GM12891 (cell line): ENCODE measurements at regions not wholly inside any gene's neighbourhood (a gene's known extent, or its start where the extent isn't known, plus 50 kb on each side); places are given as distances from the start of the nearest gene placed in this dataset.
A peak's percentile ranks its signal among the peaks of the same experiment; 100 is the strongest.

Experiments used
- DNase-seq: peaks from one replicate; pipeline ENCODE4 v3.0.0; 2011; ENCODE audit warnings: low spot score; ENCODE audit not compliant: insufficient read length
- FAIRE-seq: peaks from 2 replicates; lab custom pipeline; 2011; peaks lifted over from hg19 to GRCh38; lab: Jason Lieb, UNC
- PAX5 ChIP-seq: IDR thresholded peaks from 2 replicates; pipeline ENCODE4 v1.6.1; 2011; ENCODE audit warnings: low read length, moderate library complexity, mild to moderate bottlenecking; ENCODE audit not compliant: insufficient read depth, severe bottlenecking
- POLR2A ChIP-seq: IDR thresholded peaks from 2 replicates; pipeline ENCODE4 v1.6.1; 2011; ENCODE audit warnings: low read depth, low read length, control low read depth
- POLR2AphosphoS5 ChIP-seq: IDR thresholded peaks from 2 replicates; pipeline ENCODE4 v1.6.1; 2011; ENCODE audit warnings: low read depth, low read length, control low read depth
- POU2F2 ChIP-seq: IDR thresholded peaks from 2 replicates; pipeline ENCODE4 v1.6.1; 2011; ENCODE audit warnings: low read depth, mild to moderate bottlenecking, control low read depth, low read length, moderate library complexity
- SPI1 ChIP-seq: IDR thresholded peaks from 2 replicates; pipeline ENCODE4 v1.6.1; 2011; ENCODE audit warnings: low read depth, low read length, control low read depth
- TAF1 ChIP-seq: IDR thresholded peaks from 2 replicates; pipeline ENCODE4 v1.6.1; 2011; ENCODE audit warnings: low read depth, low read length, control low read depth

DNA sequence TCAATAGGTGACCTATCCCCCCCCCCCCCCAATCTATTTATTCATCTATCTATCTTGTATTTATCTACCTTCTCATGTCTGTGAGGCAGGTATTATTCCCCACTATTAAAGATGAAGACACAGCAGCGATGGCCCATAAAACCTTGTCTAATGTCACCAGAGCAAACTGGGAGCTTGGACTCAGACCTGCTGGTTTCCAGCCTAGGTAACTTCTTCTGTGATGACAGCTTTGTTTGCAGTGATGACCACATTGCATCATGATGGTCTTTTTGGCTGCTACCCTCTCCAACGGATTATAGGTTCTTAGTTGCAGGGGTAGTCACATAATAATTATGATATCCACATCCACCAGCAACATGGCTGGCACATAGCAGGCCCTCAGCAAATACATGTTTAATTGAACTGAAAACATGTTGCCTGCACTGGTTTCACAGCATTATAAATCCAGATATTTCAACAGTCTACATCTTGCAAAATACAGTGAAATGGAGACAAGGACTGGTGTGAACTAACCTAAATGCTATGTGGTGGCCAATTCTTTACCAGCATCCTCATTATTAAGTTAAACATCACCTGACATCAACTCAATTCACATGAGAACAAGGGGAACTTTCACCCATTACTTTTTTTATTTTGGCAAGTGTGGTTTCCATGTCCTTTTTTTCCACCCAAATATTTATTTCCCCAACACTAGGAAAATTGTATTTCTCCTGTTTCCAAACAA is 712.5 kb upstream of the NRSN1 start:
- DNase-seq (no peak), FAIRE-seq (no peak)
- TF ChIP-seq POLR2A (no peak), POLR2AphosphoS5 (no peak), PAX5 (no peak), SPI1 (no peak), TAF1 (no peak), POU2F2 (no peak)

DNA sequence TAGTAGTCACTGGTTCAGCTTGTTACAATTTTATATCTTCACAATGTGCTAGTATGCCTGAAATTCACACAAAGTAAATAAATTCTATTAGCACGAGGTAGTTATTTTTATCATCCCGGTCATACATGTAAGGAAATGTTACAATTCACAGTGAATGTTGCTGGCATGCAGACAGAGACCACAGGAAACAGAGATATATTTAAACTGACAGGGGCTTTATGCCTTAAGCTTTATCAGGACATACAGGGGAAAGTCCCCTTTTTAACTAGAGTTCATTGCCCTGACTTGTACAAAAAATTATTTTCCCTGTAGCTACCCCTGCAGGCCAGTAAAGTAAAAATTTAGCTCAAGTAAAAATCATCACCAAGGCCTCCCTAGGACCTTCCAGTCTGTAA is 712.0 kb upstream of the NRSN1 start:
- DNase-seq = no peak
- FAIRE-seq = peak; percentile 67
- TF ChIP-seq POLR2AphosphoS5 = no peak
- no peak for TF ChIP-seq POU2F2
- TF ChIP-seq POLR2A = no peak
- no peak for TF ChIP-seq TAF1
- TF ChIP-seq PAX5 = no peak
- no peak for TF ChIP-seq SPI1

DNA sequence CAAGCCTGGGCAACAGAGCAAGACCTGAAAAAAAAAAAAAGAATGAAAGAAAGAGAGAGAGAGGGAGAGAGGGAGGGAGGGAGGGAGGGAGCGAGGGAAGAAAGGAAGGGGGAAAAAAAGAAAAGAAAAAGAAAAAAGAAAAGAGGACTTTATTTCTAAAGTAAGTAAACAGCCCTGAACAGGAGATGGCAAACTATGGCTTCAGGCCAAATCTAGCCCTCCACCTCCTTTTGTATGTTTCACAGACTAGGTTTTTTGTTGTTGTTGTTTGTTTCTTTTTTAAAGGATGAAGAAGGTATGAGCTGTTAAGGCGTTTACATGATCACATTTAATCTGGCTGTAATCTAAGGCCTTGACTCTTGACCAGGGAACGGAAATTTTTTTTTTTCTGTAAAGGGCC is 711.1 kb upstream of the NRSN1 start:
- FAIRE-seq (no peak), DNase-seq (no peak)
- TF ChIP-seq POLR2AphosphoS5 = no peak
- TF ChIP-seq POLR2A = no peak
- TF ChIP-seq PAX5 = no peak
- no peak for TF ChIP-seq POU2F2
- no peak for TF ChIP-seq TAF1
- no peak for TF ChIP-seq SPI1

DNA sequence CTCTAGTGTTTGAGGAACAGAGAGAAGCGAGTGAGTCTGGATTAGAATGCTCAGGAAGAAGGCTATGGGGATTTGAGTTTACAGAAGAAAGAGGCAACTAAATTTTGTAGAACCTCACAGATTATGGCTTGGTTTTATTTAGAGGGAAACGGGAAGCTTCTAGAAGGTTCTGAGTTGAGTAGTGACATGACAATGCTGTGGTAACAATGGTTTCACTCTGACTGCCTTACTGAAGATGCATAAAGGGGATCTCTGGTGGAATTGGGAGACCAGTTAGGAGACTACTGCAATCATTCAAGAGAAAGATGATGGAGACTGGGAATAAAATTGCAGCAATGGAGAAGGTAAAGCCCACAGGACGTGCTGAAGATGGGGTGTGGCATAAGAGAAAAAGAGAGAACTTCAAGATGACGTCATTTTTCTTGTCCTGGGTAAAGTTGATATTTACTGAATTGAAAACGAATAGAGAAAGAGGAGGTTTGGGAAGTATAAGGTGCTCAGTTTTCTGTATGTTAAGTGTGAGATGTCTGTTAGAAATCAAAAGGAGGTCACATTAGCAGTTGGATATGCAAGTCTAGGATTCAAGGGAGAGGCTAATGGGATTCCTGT is 710.1 kb upstream of the NRSN1 start:
- no peak for FAIRE-seq
- TF ChIP-seq POLR2AphosphoS5 (no peak), PAX5 (no peak), POLR2A (no peak), TAF1 (no peak), SPI1 (peak; percentile 57; the same call in 1 of the 2 replicates), POU2F2 (no peak)
- no peak for DNase-seq

DNA sequence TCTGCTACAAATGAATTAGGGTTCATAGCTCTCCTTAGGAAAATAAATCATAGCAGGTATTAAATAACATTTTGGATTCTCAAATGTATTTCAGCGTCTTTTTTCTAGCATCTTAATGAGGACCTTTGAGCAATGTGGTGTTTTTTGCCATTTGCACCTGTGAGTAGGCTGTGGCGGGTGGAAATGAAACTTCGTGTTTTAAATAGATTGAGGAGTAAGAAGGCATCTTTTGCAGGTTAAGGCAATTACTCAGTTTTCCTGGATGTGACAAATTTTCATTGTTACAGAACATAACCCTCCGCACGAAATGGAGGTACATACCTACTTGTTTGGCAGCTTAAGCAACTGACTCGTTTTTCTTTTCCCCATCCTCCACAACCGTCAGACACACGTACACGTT is 708.9 kb upstream of the NRSN1 start:
- FAIRE-seq (peak; percentile 31), DNase-seq (no peak)
- no peak for TF ChIP-seq TAF1

DNA sequence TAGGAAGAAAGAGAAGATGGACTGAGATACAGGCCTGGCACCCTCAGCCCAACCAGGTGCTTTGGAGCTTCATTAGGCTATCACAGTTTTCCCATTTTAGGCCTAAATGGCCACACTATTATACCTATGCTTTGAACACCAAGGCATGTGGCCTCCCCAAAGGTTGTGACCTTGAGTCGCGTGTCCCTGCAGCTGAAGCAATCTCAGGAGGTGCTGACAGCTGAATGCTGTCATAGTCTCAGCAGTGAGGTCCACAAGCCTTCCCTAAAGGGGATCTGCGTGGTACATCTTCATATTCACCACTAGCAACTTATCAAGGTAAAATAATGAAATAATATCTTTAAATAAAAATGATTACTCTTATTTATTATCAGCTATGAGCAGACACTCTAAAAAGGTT is 707.9 kb upstream of the NRSN1 start:
- FAIRE-seq (no peak), DNase-seq (no peak)
- TF ChIP-seq SPI1 (no peak), PAX5 (no peak), POLR2AphosphoS5 (no peak), POU2F2 (no peak), POLR2A (no peak), TAF1 (no peak)

DNA sequence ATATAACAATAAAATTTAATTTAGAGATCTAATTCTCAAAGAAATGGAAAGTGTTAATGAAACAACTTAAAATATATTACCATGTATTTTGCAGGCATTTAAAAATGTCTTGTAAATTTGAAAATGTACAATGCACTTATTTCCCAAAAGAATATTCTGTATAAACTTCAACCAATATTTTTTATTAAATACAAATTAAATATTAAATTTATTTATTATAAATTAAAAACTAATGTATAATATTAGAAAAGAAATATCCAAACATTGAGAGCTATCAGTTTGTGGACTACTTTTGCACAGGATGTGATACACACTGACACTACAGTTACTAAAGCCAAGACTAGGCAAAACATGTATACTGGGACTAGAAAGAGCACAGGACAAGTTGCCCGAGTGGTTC is 707.0 kb upstream of the NRSN1 start:
- DNase-seq (no peak), FAIRE-seq (no peak)
- TF ChIP-seq POLR2AphosphoS5 (no peak), POU2F2 (no peak), SPI1 (no peak)

DNA sequence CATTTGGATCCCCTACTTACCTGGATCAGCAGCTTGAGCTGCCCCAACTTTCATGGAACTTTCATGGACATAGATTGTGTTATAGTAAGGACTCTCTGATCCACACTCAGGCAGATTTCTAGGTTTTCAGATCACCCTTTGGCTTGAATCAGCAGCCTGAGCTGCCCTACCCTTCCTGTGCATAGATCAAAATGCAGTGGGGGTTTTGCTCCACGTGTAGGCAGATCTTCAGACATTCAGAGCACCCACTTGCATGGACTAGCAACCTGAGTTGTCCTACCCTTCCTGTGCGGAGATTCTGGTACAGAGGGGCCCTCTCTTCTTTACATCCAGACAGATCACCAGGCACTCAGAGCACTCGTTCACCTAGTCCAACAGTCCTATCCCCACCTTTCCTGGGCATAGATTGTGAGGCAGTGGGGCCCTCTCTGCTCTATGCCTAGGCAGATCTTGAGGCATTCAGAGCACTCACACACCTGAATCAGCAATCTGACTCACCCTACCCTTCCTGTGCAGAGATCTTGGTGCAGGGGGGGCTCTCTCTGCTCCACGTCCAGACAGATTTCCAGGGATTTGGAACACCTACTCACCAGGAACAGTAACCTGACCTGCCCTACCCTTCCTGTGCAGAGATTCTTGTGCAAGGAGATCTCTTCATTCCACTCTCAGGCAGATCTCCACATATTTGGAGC is 705.2 kb upstream of the NRSN1 start:
- TF ChIP-seq SPI1 (no peak), TAF1 (no peak), POLR2AphosphoS5 (no peak), PAX5 (no peak), POU2F2 (no peak), POLR2A (no peak)
- no peak for FAIRE-seq
- no peak for DNase-seq

DNA sequence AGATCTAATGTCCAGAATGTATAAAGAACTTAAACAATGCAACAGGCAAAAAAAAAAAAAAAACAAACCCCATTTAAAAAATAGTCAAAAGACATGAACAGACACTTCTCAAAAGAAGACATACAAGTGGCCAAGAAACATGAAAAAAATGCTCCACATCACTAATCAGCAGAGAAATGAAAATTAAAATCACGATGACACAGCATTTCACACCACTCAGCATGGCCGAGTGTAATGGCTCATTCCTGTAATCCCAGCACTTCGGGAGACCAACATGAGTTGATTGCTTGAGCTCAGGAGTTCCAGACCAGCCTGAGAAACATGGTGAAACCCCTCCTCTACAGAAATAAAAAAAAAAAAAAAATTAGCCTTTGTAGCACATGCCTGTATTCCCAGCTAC is 701.4 kb upstream of the NRSN1 start:
- FAIRE-seq = no peak
- TF ChIP-seq POLR2A (no peak), POLR2AphosphoS5 (no peak), TAF1 (no peak), POU2F2 (no peak), PAX5 (no peak), SPI1 (no peak)
- no peak for DNase-seq
